ENCODE measurements at regions not wholly inside any gene's neighbourhood (a gene's known extent, or its start where the extent isn't known, plus 50 kb on each side); places are given as distances from the start of the nearest gene placed in this dataset.
A peak's percentile ranks its signal among the peaks of the same experiment; 100 is the strongest.

DNA sequence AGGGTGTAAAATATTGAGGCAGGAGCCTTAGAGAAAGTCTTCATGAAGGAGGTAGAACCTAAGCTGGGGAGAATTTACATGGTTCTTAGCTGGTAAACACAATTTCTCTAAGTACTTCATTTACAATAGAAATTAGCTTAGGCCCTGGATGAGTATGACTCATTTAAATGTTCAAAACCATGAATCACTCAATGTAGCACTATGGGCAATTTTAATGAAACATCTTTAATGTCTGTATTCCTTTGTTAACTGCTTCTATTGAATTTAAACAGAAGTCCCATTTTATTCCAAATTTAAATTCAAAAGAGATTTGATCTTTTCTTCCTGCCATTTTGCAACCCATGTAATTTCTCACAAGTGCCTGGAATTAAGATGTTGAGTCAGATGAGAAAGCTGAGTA is 252.1 kb downstream of the RFC3 start:
- H3K27ac ChIP-seq: no peak overlapping the region
- TF ChIP-seq, protein P1, sequence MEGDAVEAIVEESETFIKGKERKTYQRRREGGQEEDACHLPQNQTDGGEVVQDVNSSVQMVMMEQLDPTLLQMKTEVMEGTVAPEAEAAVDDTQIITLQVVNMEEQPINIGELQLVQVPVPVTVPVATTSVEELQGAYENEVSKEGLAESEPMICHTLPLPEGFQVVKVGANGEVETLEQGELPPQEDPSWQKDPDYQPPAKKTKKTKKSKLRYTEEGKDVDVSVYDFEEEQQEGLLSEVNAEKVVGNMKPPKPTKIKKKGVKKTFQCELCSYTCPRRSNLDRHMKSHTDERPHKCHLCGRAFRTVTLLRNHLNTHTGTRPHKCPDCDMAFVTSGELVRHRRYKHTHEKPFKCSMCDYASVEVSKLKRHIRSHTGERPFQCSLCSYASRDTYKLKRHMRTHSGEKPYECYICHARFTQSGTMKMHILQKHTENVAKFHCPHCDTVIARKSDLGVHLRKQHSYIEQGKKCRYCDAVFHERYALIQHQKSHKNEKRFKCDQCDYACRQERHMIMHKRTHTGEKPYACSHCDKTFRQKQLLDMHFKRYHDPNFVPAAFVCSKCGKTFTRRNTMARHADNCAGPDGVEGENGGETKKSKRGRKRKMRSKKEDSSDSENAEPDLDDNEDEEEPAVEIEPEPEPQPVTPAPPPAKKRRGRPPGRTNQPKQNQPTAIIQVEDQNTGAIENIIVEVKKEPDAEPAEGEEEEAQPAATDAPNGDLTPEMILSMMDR (conservative IDR thresholded peaks at IDR 0.05; ENCODE audit: low read depth): no peak
- ChIA-PET CTCF (interaction anchor here (1.0 kb wide), 1 partner anchor 12 kb away, joined by 3 read pairs; no protein-coding TSS in a partner anchor), POLR2A (ENCODE audit: low non-redundant PET) (no interaction called here)
- DNase-seq (ENCODE audit: low spot score): peak; percentile 34

DNA sequence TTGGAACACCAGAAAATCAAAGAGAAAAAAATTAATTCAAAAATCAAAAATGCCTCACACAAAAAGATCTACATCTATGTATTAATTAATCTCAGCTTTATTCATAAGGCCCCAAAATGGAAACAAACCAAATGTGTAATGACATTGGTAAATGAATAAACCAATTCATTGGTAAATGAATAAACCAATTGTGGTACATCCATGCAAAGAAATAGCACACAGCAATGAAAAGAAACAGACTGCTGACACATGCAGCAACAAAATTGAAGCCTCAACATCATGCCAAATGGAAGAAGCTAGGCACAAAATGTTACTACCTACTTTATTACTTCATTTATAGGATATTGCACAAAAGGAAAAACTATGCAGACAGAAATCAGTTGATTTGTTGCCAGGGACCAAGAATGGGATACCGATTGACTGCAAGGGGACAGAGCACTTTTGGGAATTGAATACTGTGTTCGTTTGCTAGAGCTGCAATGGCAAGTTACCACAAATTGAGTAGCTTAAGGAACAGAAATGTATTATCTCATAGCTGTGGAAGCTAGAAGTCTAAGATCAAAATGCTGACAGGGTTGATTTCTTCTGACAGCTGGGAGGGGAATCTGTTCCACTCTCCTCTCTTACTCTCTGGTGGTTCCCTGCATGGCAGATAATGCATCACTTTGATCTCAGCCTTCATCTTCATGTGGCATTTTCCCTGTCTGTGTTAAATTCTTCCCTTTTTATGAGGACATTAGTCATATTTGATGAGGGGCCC is 252.8 kb downstream of the RFC3 start:
- ChIA-PET CTCF (interaction anchor here (1.0 kb wide), 1 partner anchor 11 kb away, joined by 3 read pairs; no protein-coding TSS in a partner anchor), POLR2A (ENCODE audit: low non-redundant PET) (no interaction called here)
- TF ChIP-seq, protein P1 (conservative IDR thresholded peaks at IDR 0.05; ENCODE audit: low read depth): no peak
- no peak for DNase-seq (ENCODE audit: low spot score)
- no peak overlapping the region for H3K27ac ChIP-seq

DNA sequence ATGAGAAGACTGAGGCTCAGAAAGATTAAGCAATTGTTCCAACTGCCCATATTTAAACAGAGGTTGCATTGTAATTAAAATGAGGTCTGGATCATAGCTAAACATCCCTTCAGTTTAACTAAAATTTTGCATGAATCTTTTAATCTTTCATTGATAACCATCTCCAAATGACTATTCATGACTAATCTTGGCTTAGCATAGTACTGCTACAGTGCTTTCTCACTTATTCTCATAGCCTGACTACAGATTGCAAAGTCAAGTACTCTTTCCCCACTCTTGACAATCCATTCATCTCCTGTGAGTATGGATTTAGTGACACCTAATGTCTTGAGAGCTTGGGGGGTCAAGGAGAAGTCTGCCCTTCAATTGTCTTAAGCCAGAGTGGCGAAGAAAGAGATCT is 258.4 kb downstream of the RFC3 start:
- no peak overlapping the region for H3K27ac ChIP-seq
- TF ChIP-seq, protein P1 (conservative IDR thresholded peaks at IDR 0.05; ENCODE audit: low read depth): no peak
- no peak for DNase-seq (ENCODE audit: low spot score)
- POLR2A ChIA-PET (ENCODE audit: low non-redundant PET): no interaction called here
- CTCF ChIA-PET: interaction anchor here (0.6 to 0.7 kb wide), 3 partner anchors 25 to 215 kb away, joined by 3 to 7 read pairs (median 3); no protein-coding TSS in a partner anchor

DNA sequence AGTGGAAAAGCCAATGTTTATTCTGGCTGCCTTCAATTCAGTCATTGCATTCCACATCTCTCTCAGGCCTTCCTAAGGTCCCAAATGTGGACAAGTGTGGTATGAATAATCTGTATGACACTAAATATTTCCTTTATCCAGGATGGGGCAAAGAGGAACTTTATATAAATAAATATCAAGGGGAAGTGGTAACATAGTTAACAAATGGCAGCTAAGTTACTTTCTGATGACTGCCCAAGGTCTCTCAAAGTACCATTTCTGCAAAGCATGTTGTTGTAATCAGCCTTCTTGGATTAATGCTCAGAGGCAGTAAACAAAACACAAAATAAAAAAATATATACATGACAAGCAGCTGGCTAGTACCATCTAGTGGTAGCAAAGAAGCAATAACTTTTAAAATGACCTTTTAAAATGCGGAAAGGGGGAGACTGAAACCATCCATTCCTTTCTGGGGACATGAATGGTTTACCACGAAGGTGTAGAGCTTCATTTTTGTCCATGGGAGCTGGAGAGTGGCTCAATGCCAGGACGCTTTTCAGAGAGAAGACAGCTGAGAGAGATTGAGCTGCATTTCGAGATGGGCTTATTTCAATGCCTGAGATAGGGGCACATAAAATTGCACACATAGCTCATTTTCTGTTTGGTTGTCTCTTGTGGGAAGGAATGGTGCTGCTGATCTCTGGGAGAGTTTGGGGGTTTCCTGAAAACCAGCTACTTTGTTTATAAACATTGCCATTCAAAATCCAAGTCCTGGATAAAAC is 259.2 kb downstream of the RFC3 start:
- TF ChIP-seq, protein P1 (conservative IDR thresholded peaks at IDR 0.05; ENCODE audit: low read depth): peak; percentile 75
- CTCF ChIA-PET: interaction anchor here (0.5 to 1.2 kb wide), 8 partner anchors 11 to 588 kb away, joined by 3 to 7 read pairs (median 4); no protein-coding TSS in a partner anchor
- POLR2A ChIA-PET (ENCODE audit: low non-redundant PET): no interaction called here
- DNase-seq (ENCODE audit: low spot score): peak; percentile 33
- no peak overlapping the region for H3K27ac ChIP-seq

DNA sequence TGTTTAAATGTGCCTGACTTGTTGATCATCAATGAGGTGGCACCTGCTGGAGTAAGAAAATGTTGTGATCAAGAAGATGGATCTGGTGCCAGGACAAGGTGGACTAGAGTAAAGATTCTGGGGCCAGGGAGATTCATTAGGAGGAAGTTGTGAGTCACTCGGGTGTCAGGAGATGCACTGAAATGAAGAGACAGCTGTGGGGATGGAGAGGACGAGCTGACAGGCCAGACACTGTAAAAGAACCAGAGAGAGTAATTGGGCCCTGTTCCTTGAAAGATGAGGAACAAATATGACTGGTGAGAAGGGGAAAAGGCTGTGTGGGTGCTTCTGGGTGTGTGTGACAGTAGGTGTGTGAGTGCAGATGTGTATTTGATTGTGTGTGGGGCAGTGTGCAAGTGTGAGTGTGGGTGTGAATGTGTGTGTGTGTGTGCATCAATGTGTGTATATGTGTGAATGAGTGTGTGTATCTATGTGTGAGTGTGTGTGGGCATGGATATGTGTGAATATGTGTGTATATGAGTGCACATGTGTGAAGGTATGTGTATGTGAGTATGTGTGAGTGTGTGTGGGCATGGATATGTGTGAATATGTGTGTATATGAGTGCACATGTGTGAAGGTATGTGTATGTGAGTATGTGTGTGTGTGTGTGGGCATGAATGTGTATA is 260.5 kb downstream of the RFC3 start:
- no peak overlapping the region for H3K27ac ChIP-seq
- TF ChIP-seq, protein P1 (conservative IDR thresholded peaks at IDR 0.05; ENCODE audit: low read depth): no peak
- DNase-seq (ENCODE audit: low spot score): no peak
- CTCF ChIA-PET: interaction anchor here (0.8 to 1.2 kb wide), 3 partner anchors 34 to 587 kb away, joined by 3 to 4 read pairs (median 3); no protein-coding TSS in a partner anchor
- POLR2A ChIA-PET (ENCODE audit: low non-redundant PET): no interaction called here

DNA sequence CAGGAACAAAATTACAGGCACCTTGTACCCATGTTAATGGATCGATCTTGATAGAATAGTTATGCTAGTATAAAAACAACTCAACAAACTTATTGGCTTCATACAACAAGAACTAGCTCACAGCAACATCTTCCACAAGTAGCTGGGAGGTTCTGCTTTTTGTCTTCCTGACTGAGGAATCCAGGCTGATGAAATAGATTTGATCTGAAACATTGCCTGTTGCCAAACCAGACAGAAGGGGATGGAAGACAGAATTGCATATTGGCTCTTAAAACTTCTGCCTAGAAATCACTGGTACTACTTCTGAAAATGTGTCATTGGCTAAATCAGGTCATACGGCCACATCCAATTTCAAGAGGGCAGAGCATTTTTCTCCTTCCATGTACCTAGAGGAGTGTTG is 267.3 kb downstream of the RFC3 start:
- no peak overlapping the region for H3K27ac ChIP-seq
- no peak for DNase-seq (ENCODE audit: low spot score)
- POLR2A ChIA-PET (ENCODE audit: low non-redundant PET): no interaction called here
- TF ChIP-seq, protein P1 (conservative IDR thresholded peaks at IDR 0.05; ENCODE audit: low read depth): no peak
- CTCF ChIA-PET: no interaction called here

All from RWPE1 (cell line).